GM10248 (cell line): ENCODE measurements at regions not wholly inside any gene's neighbourhood (a gene's known extent, or its start where the extent isn't known, plus 50 kb on each side); places are given as distances from the start of the nearest gene placed in this dataset.

Experiments used
- CTCF ChIA-PET: fragments of 300-600 bp; sonication (Branson Sonifier 250); formaldehyde crosslinking; extraction: SDS; loops from one replicate; lab custom pipeline; 2021; ENCODE audit warnings: antibody characterized with exemption; lab: Yijun Ruan, JAX
- POLR2A ChIA-PET: fragments of 350-650 bp; sonication (Branson Sonifier 250); formaldehyde crosslinking; extraction: SDS; loops from one replicate; lab custom pipeline; 2020; ENCODE audit warnings: antibody characterized with exemption; lab: Yijun Ruan, JAX
- DNase-seq: peaks from one replicate; pipeline ENCODE4 v3.0.0; 2012; ENCODE audit errors: extremely low spot score
- CTCF ChIP-seq: IDR thresholded peaks from 2 replicates; pipeline ENCODE4 v1.5.1; 2012; ENCODE audit warnings: mild to moderate bottlenecking, low read depth; ENCODE audit errors: extremely low read depth, missing control alignments, control extremely low read depth

GRCh38 chr3:17935222-17935621 lies 192.8 kb upstream of the TBC1D5 start:
- CTCF ChIA-PET: interaction anchor here (0.9 to 1.9 kb wide), 3 partner anchors 10 to 31 kb away, joined by 3 to 4 read pairs (median 3); no protein-coding TSS in a partner anchor
- no peak for TF ChIP-seq CTCF
- no peak for DNase-seq
- POLR2A ChIA-PET: no interaction called here

GRCh38 chr3:17932136-17932771 lies 189.8 kb upstream of the TBC1D5 start:
- no peak for TF ChIP-seq CTCF
- no peak for DNase-seq
- ChIA-PET POLR2A (no interaction called here), CTCF (no interaction called here)

GRCh38 chr3:17931131-17931530 lies 188.7 kb upstream of the TBC1D5 start:
- ChIA-PET POLR2A (no interaction called here), CTCF (no interaction called here)
- no peak for TF ChIP-seq CTCF
- DNase-seq: no peak

- DNase-seq: no peak
Measured at GRCh38 chr3:17928502-17929145, 186.2 kb upstream of the TBC1D5 start.

GRCh38 chr3:17927036-17927435 lies 184.6 kb upstream of the TBC1D5 start:
- ChIA-PET POLR2A (no interaction called here), CTCF (interaction anchor here (1.0 kb wide), 1 partner anchor 9 kb away, joined by 3 read pairs; no protein-coding TSS in a partner anchor)
- DNase-seq: no peak
- TF ChIP-seq CTCF: no peak

More at GRCh38 chr3:17928502-17929145, 186.2 kb upstream of the TBC1D5 start:
- ChIA-PET CTCF (interaction anchor here (1.3 kb wide), 1 partner anchor 11 kb away, joined by 5 read pairs; no protein-coding TSS in a partner anchor), POLR2A (no interaction called here)
- TF ChIP-seq CTCF: no peak

GRCh38 chr3:17915341-17915740 lies 172.9 kb upstream of the TBC1D5 start:
- no peak for TF ChIP-seq CTCF
- POLR2A ChIA-PET: no interaction called here
- DNase-seq: no peak
- CTCF ChIA-PET: no interaction called here
